ENCODE measurements at regions not wholly inside any gene's neighbourhood (a gene's known extent, or its start where the extent isn't known, plus 50 kb on each side); places are given as distances from the start of the nearest gene placed in this dataset.

GRCh38 chr17:62888765-62889164 is 77.3 kb upstream of the TANC2 start:
- TF ChIP-seq CTCF (IDR thresholded peaks at IDR 0.05; ENCODE audit: low read length) (no peak), EZH2phosphoT487 (IDR thresholded peaks at IDR 0.05; ENCODE audit: low read length) (no peak), EZH2 (optimal IDR thresholded peaks at IDR 0.05; ENCODE audit: low read depth, low read length) (no peak)

Measured in MM.1S (cell line).